Thoracic aorta (tissue), 2 donors: ENCODE measurements at regions not wholly inside any gene's neighbourhood (a gene's known extent, or its start where the extent isn't known, plus 50 kb on each side); places are given as distances from the start of the nearest gene placed in this dataset.

ENCODE experiments used
- ATAC-seq: fragments of 150-250 bp; one replicate; pipeline ENCODE4 v1.8.0; 2017; ENCODE audit warnings: low read depth; ENCODE audit not compliant: insufficient number of reproducible peaks, low FRiP score
- DNase-seq: peaks from one replicate; pipeline ENCODE4 v3.0.0-alpha.2; 2020; ENCODE audit warnings: low spot score
- H3K27ac ChIP-seq, 2 donors: fragments of 200-600 bp; sonication (generic); 1 replicate in 1 of 2; 2 replicates in 1 of 2; pipeline ENCODE4 v1.5.1; 2016; ENCODE audit warnings: mild to moderate bottlenecking in 2 of 2, moderate library complexity in 2 of 2
- H3K27me3 ChIP-seq: fragments of 200-600 bp; sonication (generic); replicated peaks from 2 replicates; pipeline ENCODE4 v1.6.0; 2016; ENCODE audit warnings: mild to moderate bottlenecking; ENCODE audit not compliant: insufficient read depth
- H3K36me3 ChIP-seq: fragments of 200-600 bp; sonication (generic); one replicate; pipeline ENCODE4 v1.5.1; 2016
- H3K4me1 ChIP-seq, 2 donors: fragments of 200-600 bp; sonication (generic); 1 replicate in 1 of 2; 2 replicates in 1 of 2; pipeline versions ENCODE4 v1.5.1 to v1.6.0; 2016; ENCODE audit warnings: low read depth in 2 of 2, mild to moderate bottlenecking in 1 of 2; ENCODE audit not compliant: control insufficient read depth in 1 of 2
- H3K4me3 ChIP-seq: fragments of 200-600 bp; sonication (generic); 2 replicates; pipeline ENCODE4 v1.5.1; 2016; ENCODE audit warnings: mild to moderate bottlenecking
- H3K9me3 ChIP-seq: fragments of 200-600 bp; sonication (generic); 2 replicates; pipeline ENCODE4 v1.5.1; 2016
- TF ChIP-seq, protein P1 (sequence below): fragments of 200-600 bp; sonication (generic); IDR thresholded peaks from one replicate; pipeline ENCODE4 v1.5.1; 2019; ENCODE audit warnings: antibody characterized with exemption

DNA sequence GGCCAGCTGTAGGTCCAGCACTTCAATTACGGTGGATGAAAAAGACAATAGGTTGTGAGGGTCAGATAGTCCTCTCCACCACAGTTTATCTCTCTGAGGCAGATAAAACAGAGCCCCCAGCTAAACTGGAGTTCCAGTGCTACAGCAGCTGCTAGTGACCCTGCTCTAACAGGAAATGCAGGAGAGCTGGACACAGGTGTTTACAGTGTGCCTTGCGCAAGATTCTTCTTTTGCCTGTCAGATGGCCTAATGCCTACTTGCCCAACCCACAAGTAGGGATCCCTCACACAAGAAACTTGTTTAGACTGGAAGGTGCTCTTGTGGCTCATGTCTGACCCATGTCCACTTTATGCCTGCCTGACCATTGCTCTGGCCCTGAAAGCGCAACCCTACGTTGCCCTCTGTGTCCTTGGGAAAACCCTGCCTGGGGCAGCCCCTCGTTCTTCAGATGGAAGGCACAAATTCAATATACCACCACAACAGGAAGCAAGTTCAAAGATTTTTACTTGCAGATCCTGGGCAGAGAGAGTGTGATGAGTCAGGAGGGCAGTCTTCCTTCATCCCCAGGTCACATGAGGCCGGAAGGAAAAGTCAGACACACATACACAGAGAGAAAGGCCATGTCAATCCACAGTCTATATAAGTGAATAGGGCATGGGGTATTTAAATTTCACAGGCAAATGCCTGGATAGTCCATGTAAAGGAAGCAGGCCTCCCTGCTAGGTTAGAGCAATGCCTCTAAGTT, 105.1 kb upstream of the ADGRL3 start:
- Histone ChIP-seq H3K4me3 (no peak overlapping the region), H3K27ac (no peak overlapping the region), H3K9me3 (no peaks in the 10 kb centered on the region), H3K27me3 (no peaks in the 10 kb centered on the region), H3K36me3 (no peaks in the 10 kb centered on the region), H3K4me1 (no peaks in the 10 kb centered on the region)
- no peak for DNase-seq
- no peak for ATAC-seq
- TF ChIP-seq, protein P1, sequence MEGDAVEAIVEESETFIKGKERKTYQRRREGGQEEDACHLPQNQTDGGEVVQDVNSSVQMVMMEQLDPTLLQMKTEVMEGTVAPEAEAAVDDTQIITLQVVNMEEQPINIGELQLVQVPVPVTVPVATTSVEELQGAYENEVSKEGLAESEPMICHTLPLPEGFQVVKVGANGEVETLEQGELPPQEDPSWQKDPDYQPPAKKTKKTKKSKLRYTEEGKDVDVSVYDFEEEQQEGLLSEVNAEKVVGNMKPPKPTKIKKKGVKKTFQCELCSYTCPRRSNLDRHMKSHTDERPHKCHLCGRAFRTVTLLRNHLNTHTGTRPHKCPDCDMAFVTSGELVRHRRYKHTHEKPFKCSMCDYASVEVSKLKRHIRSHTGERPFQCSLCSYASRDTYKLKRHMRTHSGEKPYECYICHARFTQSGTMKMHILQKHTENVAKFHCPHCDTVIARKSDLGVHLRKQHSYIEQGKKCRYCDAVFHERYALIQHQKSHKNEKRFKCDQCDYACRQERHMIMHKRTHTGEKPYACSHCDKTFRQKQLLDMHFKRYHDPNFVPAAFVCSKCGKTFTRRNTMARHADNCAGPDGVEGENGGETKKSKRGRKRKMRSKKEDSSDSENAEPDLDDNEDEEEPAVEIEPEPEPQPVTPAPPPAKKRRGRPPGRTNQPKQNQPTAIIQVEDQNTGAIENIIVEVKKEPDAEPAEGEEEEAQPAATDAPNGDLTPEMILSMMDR, result no peak

DNA sequence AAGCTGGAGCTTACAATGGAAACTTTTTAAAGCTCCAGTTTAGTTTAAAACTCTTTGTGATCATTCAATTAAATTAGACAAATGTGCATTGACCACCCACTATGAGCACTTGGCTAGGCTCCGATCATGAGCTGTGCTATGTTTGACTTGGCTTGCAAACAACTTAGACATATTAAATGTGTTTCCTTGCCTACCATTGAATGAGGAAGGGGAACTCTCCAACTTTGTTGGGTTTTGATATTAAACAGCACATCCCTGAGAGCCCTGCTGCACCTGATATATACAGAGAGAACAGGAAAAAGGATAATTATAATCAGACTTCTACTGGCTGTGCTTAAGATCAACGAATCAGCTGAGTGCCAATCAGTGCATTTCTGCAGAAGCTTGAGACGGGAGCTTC, 71.4 kb upstream of the ADGRL3 start:
- no peaks in the 10 kb centered on the region for H3K9me3 ChIP-seq
- H3K27ac ChIP-seq, result no peak overlapping the region

DNA sequence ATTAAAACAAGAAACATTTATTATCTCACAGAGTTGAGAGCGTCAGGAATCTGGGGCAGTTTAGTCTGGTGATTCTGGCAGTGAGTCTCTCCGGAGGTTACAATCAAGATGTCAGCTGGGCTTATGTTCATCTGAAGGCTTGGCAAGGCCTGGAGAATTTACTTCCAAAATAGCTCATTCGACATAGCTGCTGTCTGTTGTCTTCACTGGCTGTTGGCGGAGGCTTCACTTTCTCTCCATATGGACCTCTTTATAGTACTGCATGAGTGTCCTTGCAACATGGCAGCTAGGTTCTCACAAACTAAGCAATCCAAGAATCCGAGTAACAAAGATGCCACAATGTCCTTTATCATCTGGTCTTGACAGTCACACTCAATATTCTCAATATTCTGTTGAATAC, 70.2 kb upstream of the ADGRL3 start:
- ATAC-seq, result no peak
- H3K9me3 ChIP-seq, result no peaks in the 10 kb centered on the region
- H3K4me3 ChIP-seq, result no peak overlapping the region
- TF ChIP-seq, protein P1, result no peak
- H3K36me3 ChIP-seq, result no peaks in the 10 kb centered on the region
- DNase-seq, result no peak
- H3K27ac ChIP-seq, result no peak overlapping the region
- no peaks in the 10 kb centered on the region for H3K27me3 ChIP-seq
- H3K4me1 ChIP-seq, result no peaks in the 10 kb centered on the region

More for the DNA sequence above, 71.4 kb upstream of the ADGRL3 start:
- Histone ChIP-seq H3K4me1 (no peaks in the 10 kb centered on the region), H3K4me3 (no peak overlapping the region), H3K27me3 (no peaks in the 10 kb centered on the region), H3K36me3 (no peaks in the 10 kb centered on the region)
- DNase-seq, result no peak
- no peak for ATAC-seq
- TF ChIP-seq, protein P1, result no peak

DNA sequence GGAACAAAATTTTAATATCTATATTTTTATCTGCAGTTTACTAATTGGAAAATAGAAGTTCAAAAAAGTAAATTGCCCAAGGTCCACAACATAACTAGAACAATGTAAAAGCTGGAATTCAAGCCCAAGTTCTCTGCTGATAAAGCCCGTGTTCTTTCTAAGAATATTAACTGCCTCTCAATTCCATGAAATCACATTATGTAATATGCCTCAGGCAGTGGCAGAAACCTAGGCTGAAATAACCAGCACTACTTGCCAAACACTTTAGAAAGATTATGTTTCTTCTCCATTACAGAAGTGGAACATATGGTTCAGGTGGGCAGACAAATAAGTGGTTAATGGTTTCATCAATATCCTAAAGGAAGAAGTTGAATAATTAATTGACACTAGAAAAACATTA, 56.7 kb upstream of the ADGRL3 start:
- no peaks in the 10 kb centered on the region for H3K36me3 ChIP-seq
- no peaks in the 10 kb centered on the region for H3K9me3 ChIP-seq
- DNase-seq, result no peak
- TF ChIP-seq, protein P1, result no peak
- H3K4me3 ChIP-seq, result no peak overlapping the region
- no peak overlapping the region for H3K27ac ChIP-seq
- ATAC-seq, result no peak
- no peaks in the 10 kb centered on the region for H3K4me1 ChIP-seq
- H3K27me3 ChIP-seq, result no peaks in the 10 kb centered on the region

DNA sequence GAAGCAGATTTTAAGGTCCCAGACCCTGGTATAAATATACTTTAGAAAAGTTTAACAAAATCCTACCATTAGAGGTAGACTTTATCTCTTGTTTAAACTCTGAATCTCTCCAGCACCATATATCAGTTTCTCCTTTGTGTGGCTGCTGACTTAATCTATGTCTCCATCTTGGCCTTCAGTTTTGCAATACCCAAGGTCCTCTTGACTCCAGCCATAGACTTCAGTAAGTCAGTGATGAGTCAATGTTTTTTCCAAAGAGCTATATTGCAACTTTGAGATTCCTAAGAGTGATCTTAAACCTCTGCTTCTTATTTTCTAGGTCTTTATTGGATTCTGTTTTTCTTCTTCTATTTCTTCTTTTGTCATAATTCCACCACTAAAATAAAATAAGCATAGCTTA, 50.8 kb upstream of the ADGRL3 start:
- TF ChIP-seq, protein P1, result no peak
- H3K36me3 ChIP-seq, result no peaks in the 10 kb centered on the region
- H3K4me1 ChIP-seq, result no peaks in the 10 kb centered on the region
- H3K27ac ChIP-seq, result no peak overlapping the region
- no peaks in the 10 kb centered on the region for H3K9me3 ChIP-seq
- no peaks in the 10 kb centered on the region for H3K27me3 ChIP-seq
- H3K4me3 ChIP-seq, result no peak overlapping the region
- DNase-seq (no peak), ATAC-seq (no peak)
